ENCODE measurements at regions not wholly inside any gene's neighbourhood (a gene's known extent, or its start where the extent isn't known, plus 50 kb on each side); places are given as distances from the start of the nearest gene placed in this dataset.
"Not testable (repeated sequence)": the region's sequence is repeated elsewhere in the genome, so short reads cannot be mapped to it uniquely, and the experiment has no call there.

DNA sequence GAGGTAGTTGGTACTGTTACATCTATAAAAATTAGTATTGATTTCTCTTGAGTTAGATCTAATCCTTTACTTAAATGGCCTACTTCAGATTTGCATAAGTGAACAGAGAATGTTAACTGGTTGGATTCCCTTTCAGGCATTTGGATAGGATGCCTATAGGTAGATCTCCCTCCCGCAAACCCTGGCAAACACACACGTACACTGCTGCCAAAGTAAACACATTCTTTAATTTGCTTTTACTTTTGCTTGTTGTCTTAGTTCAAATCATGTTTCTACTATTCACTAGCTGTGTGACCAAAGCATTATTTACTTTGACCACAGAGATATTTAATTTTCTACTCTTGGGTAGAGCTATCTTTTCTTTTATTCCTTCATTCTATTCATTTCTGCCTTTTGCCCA, 936.1 kb upstream of the FBXO33 start:
- DNase-seq (ENCODE audit: low read depth): no peak

- DNase-seq (ENCODE audit: low read depth): no peak
Observed at GRCh38 chr14:40367717-40368116, 935.5 kb upstream of the FBXO33 start.

- DNase-seq (ENCODE audit: low read depth): no peak
Observed at GRCh38 chr14:40365305-40365704, 933.1 kb upstream of the FBXO33 start.

GRCh38 chr14:40362856-40363255, 930.6 kb upstream of the FBXO33 start:
- no peak for DNase-seq (ENCODE audit: low read depth)

DNA sequence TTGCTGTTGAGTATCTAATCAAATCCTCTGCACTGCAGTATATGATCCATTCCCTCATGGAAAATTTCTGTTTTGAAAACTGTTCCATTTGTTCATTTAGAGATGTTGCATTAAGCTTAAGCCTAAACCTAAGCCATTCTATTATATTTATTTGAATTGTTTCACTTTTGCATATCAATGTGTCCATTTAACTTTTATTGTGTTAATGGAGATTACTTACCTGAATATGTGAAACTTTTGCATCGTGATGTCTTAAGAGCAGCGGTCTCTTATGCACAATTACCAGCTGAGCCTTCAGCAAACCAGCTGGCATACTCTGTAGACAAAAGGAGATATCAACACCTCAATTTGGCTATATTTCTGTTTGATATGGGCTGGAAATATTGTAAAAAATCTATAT, 922.5 kb upstream of the FBXO33 start:
- no peak for DNase-seq (ENCODE audit: low read depth)

GRCh38 chr14:40348104-40348503, 915.9 kb upstream of the FBXO33 start:
- DNase-seq (ENCODE audit: low read depth): not testable (repeated sequence)

DNA sequence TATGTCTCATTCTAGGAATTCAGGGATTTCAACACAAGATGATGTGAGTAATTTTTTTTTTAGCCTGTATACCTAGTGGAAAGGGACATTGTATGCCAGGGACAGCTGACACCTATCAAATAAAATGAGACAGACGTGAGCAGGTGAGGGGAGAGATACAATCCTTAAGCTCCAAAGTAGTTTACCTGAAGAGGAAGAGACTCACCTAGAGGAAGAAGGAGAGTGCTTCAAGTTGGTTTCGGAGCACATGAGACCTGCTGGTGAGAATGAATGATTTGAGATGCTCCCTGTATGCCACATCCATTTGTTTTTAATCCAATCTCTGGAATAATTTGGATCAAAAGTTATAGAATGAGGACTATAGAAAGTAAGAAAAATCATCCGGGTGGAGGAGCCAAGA, 915.4 kb upstream of the FBXO33 start:
- no peak for DNase-seq (ENCODE audit: low read depth)

GRCh38 chr14:40346275-40346674, 914.0 kb upstream of the FBXO33 start:
- DNase-seq (ENCODE audit: low read depth): no peak

GRCh38 chr14:40345334-40345733, 913.1 kb upstream of the FBXO33 start:
- no peak for DNase-seq (ENCODE audit: low read depth)

DNA sequence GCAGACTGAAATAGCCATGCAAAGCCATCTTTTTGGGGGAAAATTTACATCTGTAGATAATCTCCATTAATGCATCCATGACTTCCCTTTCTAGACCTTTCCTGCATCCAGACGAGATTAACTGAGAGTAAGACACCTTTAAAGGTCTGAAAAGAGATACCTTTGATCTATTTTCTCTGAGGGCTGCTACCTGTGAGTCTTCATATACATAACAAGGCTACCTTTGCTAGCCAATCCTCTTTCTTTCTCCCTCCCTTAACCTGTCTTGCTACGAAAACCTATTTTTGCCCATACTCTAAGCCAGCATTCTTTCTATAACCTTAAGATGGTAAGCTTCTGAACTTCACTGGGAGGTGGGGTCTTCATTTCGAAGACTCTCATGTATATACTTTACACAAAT, 908.5 kb upstream of the FBXO33 start:
- no peak for DNase-seq (ENCODE audit: low read depth)

DNA sequence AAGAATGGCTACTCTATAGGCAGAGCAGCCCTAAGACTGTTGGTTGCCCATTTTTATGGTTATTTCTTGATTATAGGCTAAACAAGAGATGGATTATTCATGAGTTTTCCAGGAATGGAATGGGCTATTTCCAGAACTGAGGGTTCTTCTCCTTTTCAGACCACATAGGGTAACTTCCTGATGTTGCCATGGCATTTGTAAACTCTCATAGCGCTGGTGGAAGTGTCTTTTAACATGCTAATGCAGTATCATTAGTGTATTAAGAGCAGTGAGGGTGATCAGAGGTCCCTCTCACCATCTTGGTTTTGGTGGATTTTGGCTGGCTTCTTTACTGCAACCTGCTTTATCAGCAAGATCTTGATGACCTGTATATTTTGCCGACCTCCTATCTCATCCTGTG, 904.6 kb upstream of the FBXO33 start:
- DNase-seq (ENCODE audit: low read depth): no peak

- DNase-seq (ENCODE audit: low read depth): not testable (repeated sequence)
Observed at GRCh38 chr14:40326519-40326918, 894.3 kb upstream of the FBXO33 start.

DNA sequence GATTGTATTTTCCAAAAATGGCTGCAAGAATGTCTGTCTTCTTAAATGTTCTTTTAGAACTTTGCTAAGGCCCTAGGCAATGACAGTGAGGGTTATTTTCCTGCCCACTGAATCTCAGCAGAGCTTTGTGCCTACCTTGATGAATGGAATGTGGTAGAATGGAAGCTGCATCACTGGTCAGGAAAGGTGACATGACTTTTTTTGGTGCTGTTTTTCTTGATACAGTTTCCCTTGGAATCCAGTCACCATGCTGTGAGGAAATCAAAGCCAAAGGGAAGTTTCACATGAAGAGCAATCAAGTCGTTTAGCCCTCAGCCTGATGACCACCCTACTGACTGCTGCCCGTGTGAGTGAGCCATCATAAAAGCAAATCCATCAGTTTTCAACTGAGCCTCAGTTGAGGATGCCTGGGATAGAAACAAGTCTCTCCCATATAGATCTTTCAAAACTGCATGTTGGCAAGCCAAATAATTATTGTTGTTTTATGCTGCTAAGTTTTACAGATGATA, 886.0 kb upstream of the FBXO33 start:
- no peak for DNase-seq (ENCODE audit: low read depth)

DNA sequence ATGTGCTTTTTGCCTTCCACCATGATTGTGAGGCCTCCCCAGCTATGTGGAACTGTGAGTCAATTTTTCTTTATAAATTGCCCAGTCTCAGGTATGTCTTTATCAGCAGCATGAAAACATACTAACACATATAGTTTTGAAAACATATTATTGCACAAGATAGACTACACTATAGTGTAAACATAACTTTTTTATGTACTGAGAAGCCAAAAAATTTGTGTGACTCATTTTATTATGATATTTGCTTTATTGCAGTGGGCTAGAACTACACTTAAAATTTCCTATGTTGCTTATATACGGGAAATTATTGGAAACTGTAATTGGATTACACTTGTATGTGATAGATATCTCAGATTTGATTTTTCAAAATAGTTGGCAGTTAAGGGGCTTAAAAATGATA, 885.5 kb upstream of the FBXO33 start:
- no peak for DNase-seq (ENCODE audit: low read depth)

GRCh38 chr14:40312296-40312695, 880.1 kb upstream of the FBXO33 start:
- no peak for DNase-seq (ENCODE audit: low read depth)

DNA sequence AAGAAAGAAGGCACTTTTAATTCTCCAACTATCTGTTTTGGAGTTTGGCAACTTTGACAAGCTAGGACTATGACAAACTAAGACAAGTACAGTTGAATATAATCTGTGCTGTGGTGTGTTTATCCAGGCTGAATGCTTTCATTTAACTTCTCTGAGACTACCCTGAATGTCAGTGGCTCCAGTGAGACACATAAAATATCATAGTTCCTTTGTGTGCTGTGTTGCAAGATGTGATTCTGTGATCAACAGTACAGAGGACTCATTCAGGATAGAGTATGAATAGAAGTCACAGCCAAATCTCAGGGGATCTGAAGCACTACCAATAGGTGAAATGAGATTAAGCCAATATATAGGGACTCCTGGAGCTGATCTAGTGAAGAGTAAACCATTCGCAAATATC, 876.9 kb upstream of the FBXO33 start:
- DNase-seq (ENCODE audit: low read depth): no peak

DNA sequence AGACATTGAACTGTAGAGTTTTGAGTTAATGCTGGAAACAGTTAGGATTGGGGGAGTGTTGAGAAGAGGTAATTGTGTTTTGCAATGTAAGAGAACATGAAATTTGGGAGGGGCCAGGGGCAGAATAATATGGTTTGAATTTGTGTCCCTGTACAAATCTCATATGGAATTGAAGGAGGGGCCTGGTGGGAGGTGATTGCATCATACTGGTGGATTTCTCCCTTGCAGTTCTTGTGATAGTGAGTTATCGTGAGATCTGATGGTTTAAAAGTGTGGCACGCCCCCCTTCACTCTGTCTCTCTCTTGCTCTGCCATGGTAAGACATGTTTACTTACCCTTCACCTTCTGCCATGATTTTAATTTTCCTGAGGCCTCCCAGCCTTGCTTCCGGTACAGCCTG, 876.0 kb upstream of the FBXO33 start:
- no peak for DNase-seq (ENCODE audit: low read depth)

DNA sequence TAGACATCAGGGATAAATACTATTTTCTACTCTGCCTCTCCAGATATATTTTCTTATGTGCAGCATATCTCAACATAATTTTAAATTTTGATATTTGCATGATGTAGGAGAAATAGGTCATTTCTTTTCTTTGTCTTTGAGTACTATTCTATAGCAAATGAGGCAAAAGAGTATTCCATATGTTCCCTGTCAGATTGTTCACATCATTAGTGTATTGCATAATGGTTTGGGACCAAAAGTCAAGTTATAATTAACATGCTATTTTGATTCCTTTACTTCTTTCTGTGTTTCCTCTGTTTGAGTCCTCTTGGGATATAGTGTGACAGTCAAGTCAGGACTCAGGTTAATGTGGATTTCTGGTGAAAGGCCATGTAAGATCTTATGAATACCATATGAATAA, 864.6 kb upstream of the FBXO33 start:
- no peak for DNase-seq (ENCODE audit: low read depth)

DNA sequence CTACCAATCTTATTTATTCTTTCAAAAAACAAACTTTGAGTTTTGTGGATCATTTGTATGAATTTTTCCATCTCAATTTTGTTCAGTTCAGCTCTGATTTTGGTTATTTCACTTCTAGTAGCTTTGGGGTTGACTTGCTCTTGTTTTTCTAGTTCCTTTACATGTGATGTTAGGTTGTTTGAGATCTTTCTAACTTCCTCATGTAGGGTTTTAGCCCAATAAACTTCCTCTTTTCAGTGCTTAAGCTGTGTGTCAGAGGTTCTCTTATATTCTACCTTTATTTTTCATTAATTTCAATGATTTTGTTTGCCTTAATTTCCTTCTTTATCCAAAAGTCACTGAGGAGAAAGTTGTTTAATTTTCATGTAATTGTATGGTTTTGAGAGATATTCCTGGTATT, 860.4 kb upstream of the FBXO33 start:
- DNase-seq (ENCODE audit: low read depth): no peak

- no peak for DNase-seq (ENCODE audit: low read depth)
Observed at GRCh38 chr14:40282196-40282595, 850.0 kb upstream of the FBXO33 start.

DNA sequence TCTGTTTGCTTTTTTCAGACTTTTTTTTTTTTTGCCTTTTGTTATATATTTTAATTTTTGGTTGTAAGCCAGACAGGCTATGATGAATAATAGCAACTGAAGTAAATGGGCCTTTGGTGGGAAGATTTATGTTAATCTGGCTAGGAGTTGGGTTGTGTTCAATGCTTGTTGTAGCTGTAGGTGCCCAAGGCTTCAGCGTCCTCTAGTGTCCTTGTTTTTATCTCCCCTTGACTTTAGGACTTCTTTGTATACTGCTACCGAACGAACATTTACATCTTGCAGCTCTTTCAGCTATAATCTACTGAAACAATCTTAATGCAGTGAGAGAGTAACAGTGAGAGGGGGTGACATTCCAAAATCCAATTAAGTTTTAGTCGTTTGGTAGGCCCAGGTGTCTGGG, 848.4 kb upstream of the FBXO33 start:
- DNase-seq (ENCODE audit: low read depth): no peak

- no peak for DNase-seq (ENCODE audit: low read depth)
Observed at GRCh38 chr14:40273417-40273816, 841.2 kb upstream of the FBXO33 start.

DNA sequence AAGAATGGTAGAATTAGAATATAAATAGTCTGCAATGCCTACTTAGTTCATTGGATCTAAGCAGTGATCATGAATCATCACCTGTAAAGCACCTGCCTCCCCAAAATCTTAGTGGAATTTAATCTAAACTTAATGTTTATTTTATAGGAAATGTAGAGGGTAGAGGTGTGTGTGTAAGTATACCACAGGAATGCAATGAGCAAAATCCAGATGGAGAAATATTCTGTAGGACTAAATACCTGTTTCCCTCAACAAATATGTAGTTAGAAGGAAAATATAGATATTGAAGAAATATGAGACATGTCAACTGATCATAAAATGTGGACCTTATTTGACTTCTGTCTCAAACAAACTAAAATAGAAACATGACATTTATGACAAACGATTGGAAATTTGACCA, 839.2 kb upstream of the FBXO33 start:
- no peak for DNase-seq (ENCODE audit: low read depth)

DNA sequence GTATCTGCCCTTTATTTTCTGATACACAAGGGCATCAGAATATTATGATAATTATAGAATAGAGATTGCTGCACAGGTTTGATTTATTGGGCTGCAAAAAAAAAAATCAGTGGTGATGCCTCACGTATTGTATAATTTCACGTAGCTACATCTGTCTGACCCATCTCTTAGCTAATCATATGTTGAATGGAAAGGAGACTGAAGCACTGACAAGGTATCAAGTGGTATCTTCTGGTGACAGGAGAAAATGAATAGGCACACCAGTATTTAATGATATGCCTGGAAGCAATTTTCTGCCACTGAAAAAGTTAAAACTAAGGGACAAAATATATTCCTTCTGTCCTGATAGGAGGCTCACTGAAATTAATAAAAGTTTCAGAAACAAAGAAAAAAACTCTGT, 837.2 kb upstream of the FBXO33 start:
- no peak for DNase-seq (ENCODE audit: low read depth)

DNA sequence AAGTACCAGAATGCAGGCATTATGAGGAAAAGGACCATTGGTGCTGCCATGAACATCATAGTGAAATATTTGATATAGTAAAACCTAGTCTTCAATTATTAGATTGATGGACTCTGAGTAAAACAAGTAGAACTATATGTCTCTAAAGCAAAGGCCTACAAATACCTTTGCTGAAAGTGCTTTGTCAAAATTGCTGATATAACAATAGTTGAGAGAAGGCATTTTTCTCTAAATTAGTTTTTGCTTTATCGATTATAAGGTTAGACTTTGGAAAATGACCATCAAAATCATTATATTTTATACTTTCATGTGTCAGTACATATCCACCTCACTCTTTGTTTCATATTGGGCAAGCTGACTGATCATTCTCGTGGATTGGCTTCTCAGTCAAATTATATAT, 836.0 kb upstream of the FBXO33 start:
- DNase-seq (ENCODE audit: low read depth): no peak
